ENCODE measurements at regions not wholly inside any gene's neighbourhood (a gene's known extent, or its start where the extent isn't known, plus 50 kb on each side); places are given as distances from the start of the nearest gene placed in this dataset.

GRCh38 chr5:169448826-169449225 is 134.7 kb upstream of the SPDL1 start:
- no peak for DNase-seq (ENCODE audit: low spot score)

GRCh38 chr5:169445191-169445590 is 138.4 kb upstream of the SPDL1 start:
- DNase-seq (ENCODE audit: low spot score), result no peak

GRCh38 chr5:169442913-169443784 is 140.4 kb upstream of the SPDL1 start:
- DNase-seq (ENCODE audit: low spot score), result no peak

GRCh38 chr5:169442403-169442874 is 141.1 kb upstream of the SPDL1 start:
- no peak for DNase-seq (ENCODE audit: low spot score)

- no peak for DNase-seq (ENCODE audit: low spot score)
These were observed 139.3 kb upstream of the SLIT3 start for GRCh38 chr5:169440107-169440705.

- DNase-seq (ENCODE audit: low spot score), result no peak
These were observed 138.4 kb upstream of the SLIT3 start for GRCh38 chr5:169439362-169439761.

- DNase-seq (ENCODE audit: low spot score), result no peak
These were observed 134.7 kb upstream of the SLIT3 start for GRCh38 chr5:169435506-169436229.

GRCh38 chr5:169433221-169433651 is 132.3 kb upstream of the SLIT3 start:
- no peak for DNase-seq (ENCODE audit: low spot score)

GRCh38 chr5:169431386-169431785 is 130.4 kb upstream of the SLIT3 start:
- no peak for DNase-seq (ENCODE audit: low spot score)

- no peak for DNase-seq (ENCODE audit: low spot score)
These were observed 129.7 kb upstream of the SLIT3 start for GRCh38 chr5:169430671-169431070.

GRCh38 chr5:169429044-169429443 is 128.1 kb upstream of the SLIT3 start:
- no peak for DNase-seq (ENCODE audit: low spot score)

GRCh38 chr5:169426784-169427183 is 125.8 kb upstream of the SLIT3 start:
- DNase-seq (ENCODE audit: low spot score), result no peak

- DNase-seq (ENCODE audit: low spot score), result no peak
These were observed 123.9 kb upstream of the SLIT3 start for GRCh38 chr5:169424670-169425378.

GRCh38 chr5:169424279-169424655 is 123.3 kb upstream of the SLIT3 start:
- no peak for DNase-seq (ENCODE audit: low spot score)

GRCh38 chr5:169423580-169424278 is 122.8 kb upstream of the SLIT3 start:
- no peak for DNase-seq (ENCODE audit: low spot score)

GRCh38 chr5:169422087-169422486 is 121.1 kb upstream of the SLIT3 start:
- no peak for DNase-seq (ENCODE audit: low spot score)

- DNase-seq (ENCODE audit: low spot score), result no peak
These were observed 120.7 kb upstream of the SLIT3 start for GRCh38 chr5:169421677-169422076.

GRCh38 chr5:169417676-169418075 is 116.7 kb upstream of the SLIT3 start:
- DNase-seq (ENCODE audit: low spot score), result no peak

- DNase-seq (ENCODE audit: low spot score), result peak; percentile 71
These were observed 115.8 kb upstream of the SLIT3 start for GRCh38 chr5:169416583-169417196.

- DNase-seq (ENCODE audit: low spot score), result no peak
These were observed 115.0 kb upstream of the SLIT3 start for GRCh38 chr5:169415948-169416347.

- no peak for DNase-seq (ENCODE audit: low spot score)
These were observed 114.4 kb upstream of the SLIT3 start for GRCh38 chr5:169415371-169415770.
